EL (cell line): ENCODE measurements at regions not wholly inside any gene's neighbourhood (a gene's known extent, or its start where the extent isn't known, plus 50 kb on each side); places are given as distances from the start of the nearest gene placed in this dataset.
"Not testable (repeated sequence)": the region's sequence is repeated elsewhere in the genome, so short reads cannot be mapped to it uniquely, and the experiment has no call there.

ENCODE experiments used
- DNase-seq: peaks from one replicate; pipeline ENCODE4 v3.0.0-alpha.2; 2016

- no peak for DNase-seq
Measured at GRCh38 chr15:38818157-38818790, 253.7 kb upstream of the RASGRP1 start.

- DNase-seq: no peak
Measured at GRCh38 chr15:38819387-38819950, 254.9 kb upstream of the RASGRP1 start.

GRCh38 chr15:38823263-38823662 is 258.6 kb upstream of the RASGRP1 start:
- no peak for DNase-seq

- no peak for DNase-seq
Measured at GRCh38 chr15:38824719-38825118, 260.1 kb upstream of the RASGRP1 start.

GRCh38 chr15:38826880-38827279 is 262.3 kb upstream of the RASGRP1 start:
- DNase-seq: no peak

GRCh38 chr15:38828031-38828532 is 263.5 kb upstream of the RASGRP1 start:
- DNase-seq: peak; percentile 81

- DNase-seq: no peak
Measured at GRCh38 chr15:38829086-38829485, 264.5 kb upstream of the RASGRP1 start.

GRCh38 chr15:38842226-38842625 is 277.6 kb upstream of the RASGRP1 start:
- no peak for DNase-seq

DNA sequence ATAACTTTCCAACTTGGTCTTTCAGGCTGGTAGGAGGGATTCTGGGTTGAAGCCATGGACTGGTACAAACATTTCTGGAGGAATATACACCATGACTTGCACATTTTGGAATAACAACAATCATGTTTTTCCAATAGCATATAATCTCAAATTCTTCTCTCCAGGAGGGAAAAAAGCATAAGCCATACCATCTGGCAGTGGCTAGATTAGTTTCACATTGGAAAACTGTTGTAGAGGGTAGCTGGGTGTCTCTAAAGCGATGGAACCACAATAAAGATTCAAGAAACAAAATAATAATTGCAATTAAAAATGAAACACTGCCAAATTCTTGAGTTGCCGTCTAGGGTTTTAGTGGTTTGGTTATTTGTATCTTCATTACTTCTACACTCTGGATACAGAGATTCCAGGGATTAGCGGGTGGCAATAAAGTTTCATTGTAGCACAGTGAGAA is 278.5 kb upstream of the RASGRP1 start:
- peak; percentile 16 for DNase-seq

DNA sequence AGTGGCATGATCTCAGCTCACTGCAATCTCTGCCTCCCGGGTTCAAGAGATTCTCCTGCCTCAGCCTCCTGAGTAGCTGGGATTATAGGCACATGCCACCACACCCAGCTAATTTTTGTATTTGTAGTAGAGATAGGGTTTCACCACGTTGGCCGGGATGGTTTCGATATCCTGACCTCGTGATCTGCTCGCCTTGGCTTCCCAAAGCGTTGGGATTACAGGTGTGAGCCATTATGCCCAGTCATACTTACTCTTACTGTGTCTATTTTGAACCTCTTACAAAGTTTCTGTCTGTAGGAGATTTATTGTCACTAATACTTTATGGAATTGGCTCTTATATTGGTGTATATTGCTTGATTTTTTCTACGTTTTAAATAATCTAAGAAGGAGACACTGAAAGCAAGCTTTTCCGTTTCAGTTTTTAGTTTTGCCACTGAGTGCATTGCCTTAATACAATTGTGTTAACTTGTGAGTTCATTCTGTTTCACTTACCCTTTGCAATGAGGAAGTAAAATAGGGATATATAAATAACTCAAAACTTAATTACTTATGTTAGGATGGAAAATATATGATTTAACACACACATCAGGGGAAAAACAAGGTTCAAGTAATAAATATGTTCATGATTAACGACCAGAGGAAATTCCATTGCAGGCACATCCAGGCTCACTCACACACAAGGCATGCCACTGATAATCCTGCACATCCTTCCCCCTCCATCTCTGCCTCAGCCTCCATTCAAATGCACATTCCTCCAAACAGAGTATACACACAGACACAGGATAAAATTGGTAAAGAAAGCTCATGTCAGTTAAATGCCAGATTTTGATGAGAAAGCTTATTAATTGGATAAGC is 279.3 kb upstream of the RASGRP1 start:
- DNase-seq: peak; percentile 88

- DNase-seq: peak; percentile 29
Measured at GRCh38 chr15:38844736-38845135, 280.1 kb upstream of the RASGRP1 start.

GRCh38 chr15:38846346-38846745 is 281.7 kb upstream of the RASGRP1 start:
- peak; percentile 10 for DNase-seq

- no peak for DNase-seq
Measured at GRCh38 chr15:38847666-38848065, 283.1 kb upstream of the RASGRP1 start.

- peak; percentile 4 for DNase-seq
Measured at GRCh38 chr15:38849046-38849445, 284.4 kb upstream of the RASGRP1 start.

DNA sequence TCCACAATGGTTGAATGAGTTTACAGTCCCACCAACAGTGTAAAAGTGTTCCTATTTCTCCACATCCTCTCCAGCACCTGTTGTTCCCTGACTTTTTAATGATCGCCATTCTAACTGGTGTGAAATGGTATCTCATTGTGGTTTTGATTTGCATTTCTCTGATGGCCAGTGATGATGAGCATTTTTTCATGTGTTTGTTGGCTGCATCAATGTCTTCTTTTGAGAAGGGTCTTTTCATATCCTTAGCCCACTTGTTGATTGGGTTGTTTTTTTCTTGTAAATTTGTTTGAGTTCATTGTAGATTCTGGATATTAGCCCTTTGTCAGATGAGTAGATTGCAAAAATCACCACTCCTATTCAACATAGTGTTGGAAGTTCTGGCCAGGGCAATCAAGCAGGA is 287.6 kb upstream of the RASGRP1 start:
- DNase-seq: not testable (repeated sequence)

DNA sequence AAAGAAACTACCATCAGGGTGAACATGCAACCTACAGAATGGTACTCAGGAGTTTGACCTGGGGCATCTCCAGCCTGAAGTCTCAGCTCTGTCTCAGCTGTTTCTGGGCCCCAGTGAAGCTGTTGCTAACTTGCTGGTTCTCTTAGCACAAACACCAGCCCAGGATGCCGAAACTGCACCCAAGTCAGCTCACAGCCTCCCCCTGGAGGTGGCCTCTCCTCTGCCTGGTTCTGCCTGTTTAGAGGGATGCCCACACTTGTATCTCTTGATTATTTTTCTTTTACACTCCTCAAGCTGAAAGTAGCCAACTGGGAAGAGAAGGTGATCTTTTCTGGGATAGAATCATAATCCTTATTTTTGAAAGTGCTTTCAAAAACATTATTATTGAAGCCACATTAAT is 289.0 kb upstream of the RASGRP1 start:
- DNase-seq: peak; percentile 52

GRCh38 chr15:38854506-38854905 is 289.9 kb upstream of the RASGRP1 start:
- no peak for DNase-seq

DNA sequence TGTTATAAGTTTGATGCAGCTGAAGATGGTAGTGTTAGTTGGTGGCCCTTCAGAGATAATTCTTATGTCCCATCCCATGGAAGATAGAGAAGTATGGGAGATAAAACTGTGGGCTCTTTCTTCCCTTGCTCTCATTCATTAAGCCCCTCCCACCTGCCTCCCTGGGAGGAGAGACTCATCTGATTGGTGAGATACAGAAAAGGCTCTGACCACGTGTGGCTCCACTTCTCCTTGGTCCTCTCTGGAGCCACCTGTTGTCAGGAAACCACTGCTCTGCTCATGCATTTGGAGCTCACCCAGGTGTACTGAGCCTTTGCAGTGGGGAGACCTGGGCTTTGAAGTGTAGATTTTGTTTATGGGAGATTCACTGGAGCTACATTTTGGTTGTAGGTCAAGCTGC is 293.2 kb upstream of the RASGRP1 start:
- no peak for DNase-seq

GRCh38 chr15:38859574-38859973 is 295.0 kb upstream of the RASGRP1 start:
- DNase-seq: no peak

- no peak for DNase-seq
Measured at GRCh38 chr15:38860253-38860652, 295.6 kb upstream of the RASGRP1 start.

- no peak for DNase-seq
Measured at GRCh38 chr15:38860674-38861073, 296.1 kb upstream of the RASGRP1 start.

DNA sequence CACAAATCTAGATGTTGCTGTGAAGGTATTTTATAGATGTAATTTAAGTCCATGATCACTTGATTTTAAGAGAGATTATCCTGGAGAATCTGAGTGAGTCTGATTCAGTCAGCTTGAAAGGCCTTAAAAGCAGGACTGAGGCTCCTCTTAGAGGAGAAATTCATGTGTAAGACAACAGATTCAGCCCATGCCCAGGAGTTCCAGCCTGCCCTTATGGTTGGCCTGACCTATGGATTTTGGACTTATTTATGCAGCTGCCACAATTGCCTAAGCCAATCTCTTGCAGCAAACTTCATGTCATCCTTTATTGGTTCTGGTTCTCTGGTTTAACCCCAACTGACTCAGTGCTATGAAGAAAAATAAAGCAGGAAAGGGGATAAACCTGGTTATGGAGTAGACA is 296.5 kb upstream of the RASGRP1 start:
- DNase-seq: no peak

DNA sequence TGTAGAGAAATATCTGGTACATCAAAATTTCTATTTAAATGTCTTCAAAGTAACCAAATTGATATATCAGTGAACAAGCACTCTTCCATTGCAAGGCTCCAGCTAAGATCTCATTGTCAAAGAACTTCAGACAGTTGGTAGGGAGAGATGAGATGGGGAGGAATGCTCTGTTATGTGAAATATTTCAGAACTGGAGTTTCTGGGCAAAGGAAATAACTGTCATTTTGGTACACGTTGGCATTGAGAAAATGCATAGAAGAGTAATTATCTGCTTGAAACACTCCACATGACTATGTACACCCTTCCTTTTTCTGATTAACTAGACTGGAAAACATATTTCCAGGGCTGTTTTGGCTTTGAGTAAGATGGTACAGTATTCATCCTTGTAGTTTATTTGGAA is 297.5 kb upstream of the RASGRP1 start:
- no peak for DNase-seq

DNA sequence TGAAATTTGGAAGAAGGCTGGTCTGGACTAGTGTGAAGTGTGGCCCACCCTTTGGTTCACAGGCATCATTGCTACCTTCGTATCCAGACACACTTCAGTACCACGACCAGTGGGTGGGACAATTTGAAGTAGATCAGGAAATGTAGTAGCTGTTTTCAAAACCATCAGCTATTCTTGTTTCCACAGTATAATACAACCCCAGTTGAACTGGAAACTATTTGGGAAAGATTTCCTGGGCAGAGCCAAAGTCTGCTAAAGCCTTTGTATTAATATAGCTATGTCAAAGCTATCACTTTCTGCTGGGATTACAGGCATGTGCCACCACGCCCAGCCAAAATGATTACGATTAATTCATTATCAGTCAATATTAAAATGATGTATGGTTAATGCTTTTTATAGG is 298.8 kb upstream of the RASGRP1 start:
- no peak for DNase-seq
